ENCODE measurements at regions not wholly inside any gene's neighbourhood (a gene's known extent, or its start where the extent isn't known, plus 50 kb on each side); places are given as distances from the start of the nearest gene placed in this dataset.

DNA sequence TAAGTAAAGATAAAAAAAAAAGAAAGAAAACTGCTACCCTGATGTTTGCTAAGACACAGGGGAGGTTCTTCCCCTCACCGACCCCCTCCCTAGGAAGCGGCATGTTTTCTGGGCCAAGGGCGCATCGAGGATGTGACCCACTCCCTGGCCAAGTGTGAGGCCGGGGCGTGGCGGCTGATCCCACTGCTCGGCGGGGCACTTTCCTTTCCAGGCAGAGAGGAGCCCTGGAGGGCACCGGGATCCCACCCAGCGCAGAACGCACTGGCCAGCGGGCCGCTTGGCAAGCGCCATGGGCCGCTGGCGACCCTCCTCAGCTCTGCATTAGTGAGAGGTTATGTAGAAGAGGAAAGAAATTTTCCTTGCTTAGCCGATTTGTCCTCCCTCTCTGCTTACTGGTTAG lies 93.4 kb downstream of the ZNF736 start:
- POLR2A ChIA-PET, result no interaction called here

More for the DNA sequence above, 93.4 kb downstream of the ZNF736 start:
- no peak overlapping the region for H3K4me3 Mint-ChIP-seq (ENCODE audit: unreplicated experiment)
- no peak overlapping the region for H3K4me3 ChIP-seq (ENCODE audit: low read depth, low read length)
- no TSS peak for BruUV-seq (replicated peaks)
- CTCF ChIA-PET, result no interaction called here
- no peaks in the 10 kb centered on the region for H3K36me3 ChIP-seq (ENCODE audit: control insufficient read depth, insufficient read depth, low read length)
- peaks cover 6% of the 10 kb centered on the region; the same call in 1 of the 2 replicates for H3K9me3 ChIP-seq
- H3K9me3 Mint-ChIP-seq (ENCODE audit: unreplicated experiment), result peaks cover 18% of the 10 kb centered on the region
- no peaks in the 10 kb centered on the region for H3K4me1 ChIP-seq
- no peaks in the 10 kb centered on the region for H3K36me3 Mint-ChIP-seq (ENCODE audit: insufficient read depth, unreplicated experiment)
- no peaks in the 10 kb centered on the region for H3K27me3 ChIP-seq (replicated peaks; ENCODE audit: control insufficient read depth, insufficient read depth, low read length)
- intact Hi-C loops (cut with micrococcal nuclease; ENCODE audit: unreplicated experiment), result no loop called here
- TF ChIP-seq, protein P1, sequence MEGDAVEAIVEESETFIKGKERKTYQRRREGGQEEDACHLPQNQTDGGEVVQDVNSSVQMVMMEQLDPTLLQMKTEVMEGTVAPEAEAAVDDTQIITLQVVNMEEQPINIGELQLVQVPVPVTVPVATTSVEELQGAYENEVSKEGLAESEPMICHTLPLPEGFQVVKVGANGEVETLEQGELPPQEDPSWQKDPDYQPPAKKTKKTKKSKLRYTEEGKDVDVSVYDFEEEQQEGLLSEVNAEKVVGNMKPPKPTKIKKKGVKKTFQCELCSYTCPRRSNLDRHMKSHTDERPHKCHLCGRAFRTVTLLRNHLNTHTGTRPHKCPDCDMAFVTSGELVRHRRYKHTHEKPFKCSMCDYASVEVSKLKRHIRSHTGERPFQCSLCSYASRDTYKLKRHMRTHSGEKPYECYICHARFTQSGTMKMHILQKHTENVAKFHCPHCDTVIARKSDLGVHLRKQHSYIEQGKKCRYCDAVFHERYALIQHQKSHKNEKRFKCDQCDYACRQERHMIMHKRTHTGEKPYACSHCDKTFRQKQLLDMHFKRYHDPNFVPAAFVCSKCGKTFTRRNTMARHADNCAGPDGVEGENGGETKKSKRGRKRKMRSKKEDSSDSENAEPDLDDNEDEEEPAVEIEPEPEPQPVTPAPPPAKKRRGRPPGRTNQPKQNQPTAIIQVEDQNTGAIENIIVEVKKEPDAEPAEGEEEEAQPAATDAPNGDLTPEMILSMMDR (IDR thresholded peaks at IDR 0.05; ENCODE audit: insufficient read depth in 1 of 2, low read depth in 1 of 2, low read length in 1 of 2, severe bottlenecking in 1 of 2, unreplicated experiment in 1 of 2), result no peak
- H3K27ac Mint-ChIP-seq (ENCODE audit: unreplicated experiment), result no peak overlapping the region
- no peaks in the 10 kb centered on the region for H3K27me3 Mint-ChIP-seq (ENCODE audit: insufficient read depth, unreplicated experiment)
- no peaks in the 10 kb centered on the region for H3K4me1 Mint-ChIP-seq (ENCODE audit: low read depth, unreplicated experiment)
- no peak for DNase-seq
